NB4 (cell line): ENCODE measurements at regions not wholly inside any gene's neighbourhood (a gene's known extent, or its start where the extent isn't known, plus 50 kb on each side); places are given as distances from the start of the nearest gene placed in this dataset.

Source experiments
- POLR2A ChIP-seq: IDR thresholded peaks from 2 replicates; pipeline ENCODE4 v1.6.1; 2011; ENCODE audit warnings: mild to moderate bottlenecking; ENCODE audit not compliant: insufficient read length; ENCODE audit errors: extremely low read depth
- TF ChIP-seq, protein P1 (sequence below): IDR thresholded peaks from one replicate; pipeline ENCODE4 v1.5.1; 2012; ENCODE audit warnings: low read depth, low read length

DNA sequence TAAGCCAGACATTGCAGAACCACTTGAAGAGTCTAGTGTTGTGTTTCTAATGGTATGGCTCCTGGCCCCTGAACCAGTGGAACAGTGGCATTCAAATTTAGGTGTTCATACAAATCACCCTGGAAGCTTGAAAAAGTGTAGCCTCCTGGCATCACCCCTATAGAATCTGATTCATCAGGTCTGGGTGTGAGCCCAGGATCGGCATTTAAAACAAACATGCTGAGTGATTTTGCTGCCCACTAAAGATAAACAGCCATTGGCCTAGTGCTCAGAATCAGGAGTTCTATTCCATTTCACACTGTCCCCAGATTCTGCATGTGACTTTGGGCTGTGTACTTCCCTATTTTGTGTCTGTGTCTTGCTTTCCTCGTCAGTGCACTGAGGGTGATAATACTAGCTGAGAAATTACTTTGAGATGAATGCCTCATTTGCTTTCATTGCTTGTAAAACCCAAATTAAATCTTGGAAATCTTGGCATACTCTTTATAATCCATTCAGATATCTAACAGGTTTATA is 241.5 kb upstream of the CLINT1 start:
- TF ChIP-seq, protein P1, sequence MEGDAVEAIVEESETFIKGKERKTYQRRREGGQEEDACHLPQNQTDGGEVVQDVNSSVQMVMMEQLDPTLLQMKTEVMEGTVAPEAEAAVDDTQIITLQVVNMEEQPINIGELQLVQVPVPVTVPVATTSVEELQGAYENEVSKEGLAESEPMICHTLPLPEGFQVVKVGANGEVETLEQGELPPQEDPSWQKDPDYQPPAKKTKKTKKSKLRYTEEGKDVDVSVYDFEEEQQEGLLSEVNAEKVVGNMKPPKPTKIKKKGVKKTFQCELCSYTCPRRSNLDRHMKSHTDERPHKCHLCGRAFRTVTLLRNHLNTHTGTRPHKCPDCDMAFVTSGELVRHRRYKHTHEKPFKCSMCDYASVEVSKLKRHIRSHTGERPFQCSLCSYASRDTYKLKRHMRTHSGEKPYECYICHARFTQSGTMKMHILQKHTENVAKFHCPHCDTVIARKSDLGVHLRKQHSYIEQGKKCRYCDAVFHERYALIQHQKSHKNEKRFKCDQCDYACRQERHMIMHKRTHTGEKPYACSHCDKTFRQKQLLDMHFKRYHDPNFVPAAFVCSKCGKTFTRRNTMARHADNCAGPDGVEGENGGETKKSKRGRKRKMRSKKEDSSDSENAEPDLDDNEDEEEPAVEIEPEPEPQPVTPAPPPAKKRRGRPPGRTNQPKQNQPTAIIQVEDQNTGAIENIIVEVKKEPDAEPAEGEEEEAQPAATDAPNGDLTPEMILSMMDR = no peak
- TF ChIP-seq POLR2A = no peak
